Activated CD8-positive, alpha-beta memory T cell treated with anti-CD3 and anti-CD28 coated beads, Interleukin-2, amount 10 ng/mL, durations not matched to agents 7 days and 5 days (primary cell): ENCODE measurements at regions not wholly inside any gene's neighbourhood (a gene's known extent, or its start where the extent isn't known, plus 50 kb on each side); places are given as distances from the start of the nearest gene placed in this dataset.

Experiments used
- ATAC-seq: fragments of 150-1000 bp; cut with Tn5 transposase; one replicate; pipeline ENCODE4 v1.10.0; 2021; ENCODE audit warnings: moderate library complexity
- CTCF ChIA-PET: fragments of 350-600 bp; sonication (Branson Sonifier 250); formaldehyde crosslinking; loops from one replicate; lab custom pipeline; 2021; ENCODE audit warnings: antibody characterized with exemption; lab: Charles Lee
- DNase-seq: peaks from one replicate; pipeline ENCODE4 v3.0.0-alpha.2; 2020
- H3K27ac Mint-ChIP-seq: one replicate; pipeline ENCODE4 v1.8.0; 2021; ENCODE audit warnings: mild to moderate bottlenecking, mixed read lengths
- H3K27me3 Mint-ChIP-seq: one replicate; pipeline ENCODE4 v1.8.0; 2021; ENCODE audit warnings: mixed read lengths
- H3K36me3 Mint-ChIP-seq: one replicate; pipeline ENCODE4 v1.8.0; 2021; ENCODE audit warnings: mild to moderate bottlenecking, mixed read lengths
- H3K4me1 Mint-ChIP-seq: one replicate; pipeline ENCODE4 v1.8.0; 2021; ENCODE audit warnings: mixed read lengths
- H3K4me3 Mint-ChIP-seq: one replicate; pipeline ENCODE4 v1.8.0; 2021; ENCODE audit warnings: mild to moderate bottlenecking, moderate library complexity, mixed read lengths
- H3K9me3 Mint-ChIP-seq: one replicate; pipeline ENCODE4 v1.8.0; 2022; ENCODE audit warnings: low read depth, mixed read lengths

GRCh38 chr7:23944131-23944530, 234.1 kb downstream of the STK31 start:
- no peak for ATAC-seq
- H3K4me3 Mint-ChIP-seq = no peak overlapping the region
- H3K27ac Mint-ChIP-seq = no peak overlapping the region
- no peaks in the 10 kb centered on the region for H3K36me3 Mint-ChIP-seq
- H3K4me1 Mint-ChIP-seq = no peaks in the 10 kb centered on the region
- H3K9me3 Mint-ChIP-seq = peaks cover 3% of the 10 kb centered on the region
- H3K27me3 Mint-ChIP-seq = no peaks in the 10 kb centered on the region
- CTCF ChIA-PET = no interaction called here
- DNase-seq = no peak

- H3K9me3 Mint-ChIP-seq = peaks cover 3% of the 10 kb centered on the region
- DNase-seq = no peak
- H3K4me1 Mint-ChIP-seq = no peaks in the 10 kb centered on the region
- H3K27ac Mint-ChIP-seq = no peak overlapping the region
- CTCF ChIA-PET = no interaction called here
- no peak for ATAC-seq
- no peaks in the 10 kb centered on the region for H3K27me3 Mint-ChIP-seq
- no peaks in the 10 kb centered on the region for H3K36me3 Mint-ChIP-seq
- no peak overlapping the region for H3K4me3 Mint-ChIP-seq
These were observed 235.5 kb downstream of the STK31 start for GRCh38 chr7:23945472-23945871.

- DNase-seq = no peak
- CTCF ChIA-PET = no interaction called here
These were observed 245.1 kb downstream of the STK31 start for GRCh38 chr7:23955145-23955544.

GRCh38 chr7:23955600-23956149, 245.7 kb downstream of the STK31 start:
- H3K4me3 Mint-ChIP-seq = no peak overlapping the region
- H3K27me3 Mint-ChIP-seq = peaks cover 6% of the 10 kb centered on the region
- peaks cover 8% of the 10 kb centered on the region for H3K4me1 Mint-ChIP-seq
- H3K36me3 Mint-ChIP-seq = no peaks in the 10 kb centered on the region
- H3K9me3 Mint-ChIP-seq = no peaks in the 10 kb centered on the region
- CTCF ChIA-PET = no interaction called here
- H3K27ac Mint-ChIP-seq = no peak overlapping the region
- DNase-seq (no peak), ATAC-seq (no peak)

More at GRCh38 chr7:23955145-23955544, 245.1 kb downstream of the STK31 start:
- H3K36me3 Mint-ChIP-seq = no peaks in the 10 kb centered on the region
- H3K9me3 Mint-ChIP-seq = no peaks in the 10 kb centered on the region
- H3K4me3 Mint-ChIP-seq = no peak overlapping the region
- H3K4me1 Mint-ChIP-seq = peaks cover 8% of the 10 kb centered on the region
- no peak overlapping the region for H3K27ac Mint-ChIP-seq
- ATAC-seq = no peak
- H3K27me3 Mint-ChIP-seq = peaks cover 6% of the 10 kb centered on the region

GRCh38 chr7:23956772-23957576, 247.0 kb downstream of the STK31 start:
- DNase-seq (no peak), ATAC-seq (no peak)
- Mint-ChIP-seq H3K9me3 (no peaks in the 10 kb centered on the region), H3K27ac (no peak overlapping the region), H3K4me1 (peaks cover 8% of the 10 kb centered on the region), H3K4me3 (no peak overlapping the region), H3K27me3 (peaks cover 6% of the 10 kb centered on the region), H3K36me3 (no peaks in the 10 kb centered on the region)
- CTCF ChIA-PET = interaction anchor here (0.6 kb wide), 1 partner anchor 306 kb away, joined by 3 read pairs; no protein-coding TSS in a partner anchor

GRCh38 chr7:23959821-23960220, 249.8 kb downstream of the STK31 start:
- no peaks in the 10 kb centered on the region for H3K36me3 Mint-ChIP-seq
- CTCF ChIA-PET = no interaction called here
- H3K9me3 Mint-ChIP-seq = no peaks in the 10 kb centered on the region
- no peak overlapping the region for H3K27ac Mint-ChIP-seq
- DNase-seq (no peak), ATAC-seq (no peak)
- peaks cover 7% of the 10 kb centered on the region for H3K4me1 Mint-ChIP-seq
- H3K27me3 Mint-ChIP-seq = peaks cover 6% of the 10 kb centered on the region
- no peak overlapping the region for H3K4me3 Mint-ChIP-seq

- CTCF ChIA-PET = no interaction called here
- no peaks in the 10 kb centered on the region for H3K36me3 Mint-ChIP-seq
- H3K27me3 Mint-ChIP-seq = peaks cover 6% of the 10 kb centered on the region
- H3K4me1 Mint-ChIP-seq = peaks cover 2% of the 10 kb centered on the region
- no peak overlapping the region for H3K27ac Mint-ChIP-seq
- H3K9me3 Mint-ChIP-seq = no peaks in the 10 kb centered on the region
- no peak for DNase-seq
- H3K4me3 Mint-ChIP-seq = no peak overlapping the region
- ATAC-seq = no peak
These were observed 250.3 kb downstream of the STK31 start for GRCh38 chr7:23960361-23960760.

GRCh38 chr7:23963461-23964165, 253.6 kb downstream of the STK31 start:
- DNase-seq (no peak), ATAC-seq (no peak)
- H3K27ac Mint-ChIP-seq = no peak overlapping the region
- CTCF ChIA-PET = no interaction called here
- no peaks in the 10 kb centered on the region for H3K27me3 Mint-ChIP-seq
- no peaks in the 10 kb centered on the region for H3K4me1 Mint-ChIP-seq
- H3K9me3 Mint-ChIP-seq = no peaks in the 10 kb centered on the region
- H3K4me3 Mint-ChIP-seq = no peak overlapping the region
- H3K36me3 Mint-ChIP-seq = no peaks in the 10 kb centered on the region

GRCh38 chr7:23964715-23965114, 254.7 kb downstream of the STK31 start:
- Mint-ChIP-seq H3K27me3 (no peaks in the 10 kb centered on the region), H3K9me3 (peaks cover under 1% of the 10 kb centered on the region), H3K4me1 (no peaks in the 10 kb centered on the region), H3K27ac (no peak overlapping the region), H3K36me3 (no peaks in the 10 kb centered on the region), H3K4me3 (no peak overlapping the region)
- ATAC-seq (no peak), DNase-seq (no peak)
- CTCF ChIA-PET = no interaction called here

GRCh38 chr7:23965296-23965695, 255.3 kb downstream of the STK31 start:
- no peak overlapping the region for H3K27ac Mint-ChIP-seq
- H3K4me1 Mint-ChIP-seq = no peaks in the 10 kb centered on the region
- ATAC-seq (no peak), DNase-seq (no peak)
- H3K4me3 Mint-ChIP-seq = no peak overlapping the region
- CTCF ChIA-PET = no interaction called here
- H3K27me3 Mint-ChIP-seq = no peaks in the 10 kb centered on the region
- peaks cover 4% of the 10 kb centered on the region for H3K9me3 Mint-ChIP-seq
- no peaks in the 10 kb centered on the region for H3K36me3 Mint-ChIP-seq

GRCh38 chr7:23966941-23967340, 256.9 kb downstream of the STK31 start:
- Mint-ChIP-seq H3K36me3 (no peaks in the 10 kb centered on the region), H3K27ac (no peak overlapping the region), H3K4me3 (no peak overlapping the region), H3K9me3 (peaks cover 4% of the 10 kb centered on the region), H3K27me3 (no peaks in the 10 kb centered on the region), H3K4me1 (no peaks in the 10 kb centered on the region)
- CTCF ChIA-PET = no interaction called here
- ATAC-seq = no peak
- DNase-seq = no peak

GRCh38 chr7:23967949-23968599, 258.1 kb downstream of the STK31 start:
- ATAC-seq = no peak
- H3K27ac Mint-ChIP-seq = no peak overlapping the region

GRCh38 chr7:23968791-23969190, 258.8 kb downstream of the STK31 start:
- no peak for ATAC-seq
- CTCF ChIA-PET = no interaction called here
- Mint-ChIP-seq H3K27me3 (no peaks in the 10 kb centered on the region), H3K4me1 (no peaks in the 10 kb centered on the region), H3K4me3 (no peak overlapping the region), H3K9me3 (peaks cover 4% of the 10 kb centered on the region), H3K27ac (no peak overlapping the region), H3K36me3 (no peaks in the 10 kb centered on the region)
- no peak for DNase-seq

More at GRCh38 chr7:23967949-23968599, 258.1 kb downstream of the STK31 start:
- H3K27me3 Mint-ChIP-seq = no peaks in the 10 kb centered on the region
- no peak overlapping the region for H3K4me3 Mint-ChIP-seq
- no peaks in the 10 kb centered on the region for H3K36me3 Mint-ChIP-seq
- no peak for DNase-seq
- H3K9me3 Mint-ChIP-seq = peaks cover 4% of the 10 kb centered on the region
- no peaks in the 10 kb centered on the region for H3K4me1 Mint-ChIP-seq
- CTCF ChIA-PET = no interaction called here
